GM21717 (cell line): ENCODE measurements at regions not wholly inside any gene's neighbourhood (a gene's known extent, or its start where the extent isn't known, plus 50 kb on each side); places are given as distances from the start of the nearest gene placed in this dataset.

Experiments used
- ATAC-seq: cut with Tn5 transposase; IDR thresholded peaks from one replicate; pipeline ENCODE4 v1.9.1; 2021; ENCODE audit warnings: mild to moderate bottlenecking, moderate library complexity; ENCODE audit not compliant: unreplicated experiment

DNA sequence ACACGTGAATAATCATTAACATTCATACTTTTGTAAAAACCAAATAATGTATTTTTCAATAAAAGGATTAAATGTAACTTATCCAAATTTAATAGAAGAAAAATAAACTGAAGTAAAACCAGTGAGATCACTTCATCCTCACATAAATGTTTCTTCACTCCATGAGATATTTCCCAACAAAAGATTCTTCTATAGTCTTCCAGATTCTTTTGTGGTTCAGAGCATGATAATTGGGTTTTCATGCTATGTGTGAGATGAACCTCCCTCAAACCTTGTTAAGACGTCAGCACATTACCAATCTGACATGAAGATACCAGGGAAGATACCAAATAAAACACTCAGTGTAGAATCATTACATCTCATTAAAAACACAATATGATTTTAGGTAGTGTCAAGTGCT, 62.9 kb upstream of the OXGR1 start:
- no peak for ATAC-seq

DNA sequence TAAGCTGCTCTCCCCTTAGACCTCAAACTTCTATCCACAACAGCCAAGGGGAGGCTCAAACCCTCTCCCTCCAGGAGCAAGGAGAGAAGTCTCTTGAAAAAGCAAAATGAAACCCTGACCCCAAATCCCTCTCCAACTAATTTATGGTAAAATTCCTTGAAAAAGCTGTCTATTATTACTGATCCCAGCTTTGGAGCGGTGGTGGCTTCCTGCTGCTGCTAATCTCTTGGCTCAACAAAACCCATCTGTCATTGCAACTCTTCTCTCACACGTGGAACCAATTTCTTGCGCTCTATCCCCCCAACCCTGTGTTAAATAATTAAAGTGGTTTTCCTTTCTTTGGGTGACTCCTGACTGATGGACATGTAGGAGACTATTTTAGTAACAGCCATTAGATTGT, 64.1 kb upstream of the OXGR1 start:
- ATAC-seq = no peak

DNA sequence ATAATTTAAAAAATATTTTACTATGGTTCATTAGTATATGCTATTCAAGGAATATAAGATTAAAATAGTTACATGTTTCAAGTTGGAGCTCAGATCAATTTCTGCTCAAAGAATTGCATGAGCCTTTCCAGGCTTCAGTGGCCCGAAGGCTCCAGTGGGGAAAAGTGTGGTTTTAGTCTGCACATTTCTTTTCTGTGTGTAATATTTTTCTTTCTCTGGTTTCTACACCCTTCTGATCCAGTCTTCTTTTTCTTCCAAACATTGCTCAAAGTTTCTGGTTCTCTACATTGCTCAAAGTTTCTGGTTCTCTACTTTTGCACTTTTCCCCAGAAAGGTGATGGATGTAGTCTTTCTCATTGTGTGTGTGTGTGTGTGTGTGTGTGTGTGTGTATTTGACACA, 64.7 kb upstream of the OXGR1 start:
- no peak for ATAC-seq

DNA sequence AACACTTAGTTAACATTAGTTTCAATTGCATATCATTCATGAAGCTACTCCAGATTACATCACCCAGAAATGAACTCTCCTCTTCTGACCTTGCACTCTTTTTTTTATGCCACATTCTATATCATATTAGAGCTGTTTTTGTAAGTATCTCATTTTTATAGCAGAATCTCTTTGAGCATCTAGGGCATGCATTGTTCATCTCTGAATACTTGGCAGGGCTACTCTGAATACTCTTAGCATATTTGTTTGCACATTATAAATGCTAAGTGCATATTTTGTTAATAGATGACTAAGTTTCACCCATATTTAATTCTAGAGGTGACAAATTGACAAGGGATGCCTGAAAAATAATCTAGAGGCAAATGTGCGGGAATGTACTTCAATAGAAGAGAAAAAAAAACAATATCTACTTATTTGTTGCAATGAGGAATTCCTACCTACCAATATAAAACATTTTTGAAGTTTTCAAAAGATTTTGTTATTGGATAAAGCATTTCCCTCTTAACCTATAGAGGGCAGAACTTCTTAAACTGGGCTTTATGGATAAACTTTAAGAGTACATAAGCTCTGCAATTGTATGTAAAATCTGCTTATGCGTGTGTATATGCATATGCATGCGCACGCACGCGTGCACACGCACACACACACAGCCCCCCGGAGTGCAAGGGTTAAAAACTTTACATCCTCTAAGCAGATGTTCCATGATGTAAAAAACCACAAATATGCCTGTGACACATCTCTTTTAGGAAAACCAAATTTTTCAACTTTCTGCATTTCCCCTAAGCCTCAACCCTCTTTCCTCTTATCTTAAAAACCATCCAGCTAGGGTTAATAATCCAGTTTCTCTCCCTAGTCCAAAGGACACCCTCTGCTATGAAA, 73.0 kb upstream of the OXGR1 start:
- ATAC-seq = no peak

DNA sequence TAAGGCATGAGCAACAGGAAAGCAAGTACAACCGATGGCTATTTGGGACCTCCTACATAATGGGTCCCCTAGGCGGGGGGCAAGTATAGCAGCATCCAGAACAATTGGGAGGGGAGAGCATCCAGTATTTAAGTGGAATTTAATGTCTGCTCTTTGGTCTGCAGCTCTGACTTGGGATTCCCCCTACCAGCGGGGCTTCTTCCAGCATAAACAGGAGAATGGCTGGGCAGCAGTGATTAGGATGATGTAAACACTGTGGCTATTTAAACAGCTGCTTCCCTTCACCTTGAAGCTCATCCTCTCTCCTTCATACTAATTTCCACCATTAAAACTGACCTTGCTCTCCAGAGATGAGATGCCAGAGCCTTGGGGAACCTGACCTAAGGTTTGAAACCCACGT, 73.9 kb upstream of the OXGR1 start:
- ATAC-seq = no peak

DNA sequence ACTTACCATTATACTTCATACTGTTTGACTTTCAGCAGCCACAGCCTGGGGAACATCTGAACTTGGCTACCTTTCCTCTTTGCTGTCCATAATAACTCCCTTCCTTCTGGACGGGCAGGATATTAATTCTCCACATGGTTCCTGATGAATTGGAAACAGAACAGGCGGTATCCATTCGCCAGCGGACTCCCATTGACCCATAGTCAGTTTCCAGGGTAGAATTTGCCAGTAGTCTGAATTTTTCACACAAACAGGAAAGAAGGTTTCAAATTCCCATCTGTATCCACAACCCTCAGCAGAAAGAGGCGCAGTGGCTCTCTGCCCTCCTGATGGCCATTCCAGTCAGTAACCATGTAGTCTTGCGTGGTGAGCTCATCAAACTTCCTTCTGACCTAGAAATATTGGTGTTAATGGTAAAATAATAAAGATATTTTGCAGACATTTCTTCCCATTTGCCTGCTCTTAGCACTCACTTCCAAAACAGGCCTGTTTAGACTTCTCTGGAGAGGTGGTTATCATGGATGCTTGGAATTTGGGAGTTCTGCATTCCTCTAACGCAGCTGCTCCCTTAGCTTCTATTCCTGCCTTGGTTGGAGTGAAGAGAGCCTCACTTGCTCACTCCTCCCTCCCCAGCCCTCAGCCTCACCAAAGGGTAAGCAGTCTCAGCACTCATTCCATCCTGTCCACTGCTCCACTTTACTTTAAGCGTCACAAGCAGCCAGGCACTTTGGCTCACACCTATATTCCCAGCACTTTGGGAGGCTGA, 75.0 kb upstream of the OXGR1 start:
- no peak for ATAC-seq

DNA sequence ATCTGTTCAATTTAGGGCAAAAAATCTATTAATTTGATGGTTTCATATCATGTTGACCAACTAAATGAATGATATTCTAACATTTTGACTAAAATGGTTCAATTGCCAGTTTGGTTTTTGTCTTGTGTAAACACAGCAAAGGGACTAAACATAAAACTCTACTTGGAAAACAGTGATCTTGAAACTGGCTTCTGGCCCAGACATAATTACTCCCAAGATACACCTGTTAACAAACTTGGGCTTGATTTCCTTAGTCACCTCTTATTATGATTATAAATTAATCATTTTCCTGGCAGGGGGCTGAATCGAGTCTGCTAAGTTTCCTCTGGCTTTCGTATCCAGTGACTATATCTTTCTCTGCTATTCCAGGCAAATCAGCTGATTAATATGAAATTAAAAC, 78.0 kb upstream of the OXGR1 start:
- no peak for ATAC-seq

DNA sequence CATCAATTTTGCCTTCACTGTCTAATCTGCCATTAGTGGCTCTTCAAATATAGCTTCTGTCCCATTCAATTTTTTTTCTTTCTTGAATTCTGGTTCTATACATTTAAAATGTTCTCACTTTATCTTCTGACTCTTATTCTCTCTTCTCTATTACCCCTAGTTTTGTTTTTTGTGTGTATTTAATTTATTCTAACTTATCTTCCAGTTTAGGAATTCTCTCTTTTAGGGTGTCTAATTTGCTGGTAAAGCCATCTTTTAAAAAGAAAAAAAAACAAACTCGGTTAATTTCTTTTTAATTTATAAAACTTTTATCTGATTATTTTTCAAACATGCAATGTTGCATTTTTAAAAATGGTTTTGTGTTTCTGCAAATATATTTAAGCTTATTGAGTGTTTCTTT, 80.3 kb upstream of the OXGR1 start:
- no peak for ATAC-seq

DNA sequence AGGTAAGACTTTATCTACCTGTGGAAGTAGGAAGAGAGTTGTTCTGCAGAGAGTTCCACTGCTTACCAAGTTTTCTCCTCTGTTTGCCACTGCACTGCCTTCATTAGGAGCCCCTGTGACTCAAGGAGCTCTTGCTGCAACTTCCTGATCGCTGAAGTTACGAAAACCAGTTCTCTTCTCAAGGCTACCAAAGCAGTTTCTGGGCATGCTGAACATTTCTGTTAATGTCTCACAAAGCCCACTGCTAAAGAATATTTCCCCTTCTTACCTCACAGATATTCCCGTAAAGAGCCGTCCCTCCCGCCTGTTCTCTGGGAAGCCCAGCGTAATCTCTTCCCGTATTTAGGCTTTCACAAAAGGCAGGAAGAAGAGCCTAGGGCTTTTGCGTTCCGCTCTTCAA, 82.6 kb upstream of the OXGR1 start:
- no peak for ATAC-seq

DNA sequence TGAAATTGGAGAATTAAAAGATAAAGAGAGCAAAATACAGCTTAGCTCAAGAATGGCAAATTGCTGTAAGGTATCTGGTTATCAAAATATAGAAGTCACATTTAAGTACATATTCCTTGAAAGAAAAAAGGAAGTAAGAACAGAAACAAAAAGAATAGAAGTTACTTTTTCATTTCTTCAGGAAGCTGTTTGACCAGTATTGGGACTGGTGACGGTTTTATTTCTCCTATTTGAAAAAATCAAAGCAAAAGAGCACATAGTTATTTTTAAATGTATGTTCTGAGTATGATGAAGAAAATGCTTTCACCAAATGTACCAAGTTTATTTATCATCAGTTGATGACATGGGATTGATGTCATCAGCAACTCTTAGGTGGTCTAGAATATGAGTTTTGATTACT, 83.1 kb upstream of the OXGR1 start:
- ATAC-seq = no peak

DNA sequence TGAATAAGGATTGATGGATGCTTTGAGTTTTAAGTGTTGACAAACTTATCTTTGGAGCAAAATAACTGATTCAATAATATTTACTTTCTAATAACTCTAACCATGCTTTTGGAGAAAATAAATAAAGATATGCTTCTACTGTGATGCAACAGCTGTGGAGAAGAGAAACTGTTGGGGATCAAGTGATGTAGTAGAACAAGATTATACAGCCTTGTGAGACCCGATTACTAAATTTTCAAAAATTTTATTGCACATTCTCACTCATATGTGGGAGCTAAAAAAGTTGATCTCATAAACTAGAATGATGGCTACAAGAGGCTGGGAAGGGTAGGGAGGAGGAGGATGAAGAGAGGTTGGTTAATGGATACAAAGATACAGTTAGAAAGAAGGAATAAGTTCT, 85.5 kb upstream of the OXGR1 start:
- no peak for ATAC-seq

DNA sequence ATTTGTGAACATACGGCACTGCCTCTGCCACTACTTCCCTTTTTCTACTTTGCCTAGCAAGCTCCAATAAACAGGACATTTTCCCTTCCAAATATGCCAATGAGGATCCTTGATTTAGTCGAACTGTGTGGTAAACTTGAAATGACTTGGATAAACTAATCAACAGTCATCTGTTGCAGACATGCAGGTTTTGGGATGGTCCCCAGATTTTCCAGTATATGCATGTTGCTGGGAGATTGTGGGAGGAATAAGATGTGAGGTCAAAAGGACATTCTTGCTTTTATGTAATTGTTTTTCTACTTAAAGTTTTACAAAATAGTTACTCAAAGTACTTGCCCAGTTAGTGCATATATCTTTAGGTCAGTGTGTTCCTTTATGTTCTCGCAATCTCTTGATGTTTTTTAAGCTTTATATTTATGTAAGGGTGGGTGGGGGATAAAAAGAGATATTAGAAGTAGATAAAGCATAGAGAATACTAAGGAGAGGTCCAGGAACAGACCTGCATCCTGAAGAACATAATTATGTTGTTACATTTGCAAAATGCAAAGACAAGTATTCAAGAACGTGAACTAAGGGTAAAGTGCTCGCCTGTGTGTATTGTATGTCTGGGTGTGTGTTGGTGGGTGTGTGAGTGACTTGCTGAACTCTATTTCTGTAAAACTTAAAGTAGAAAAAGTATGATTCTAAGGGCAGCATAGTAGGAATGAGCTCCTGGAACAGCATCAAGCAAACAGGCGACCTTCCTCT, 88.4 kb upstream of the OXGR1 start:
- no peak for ATAC-seq

DNA sequence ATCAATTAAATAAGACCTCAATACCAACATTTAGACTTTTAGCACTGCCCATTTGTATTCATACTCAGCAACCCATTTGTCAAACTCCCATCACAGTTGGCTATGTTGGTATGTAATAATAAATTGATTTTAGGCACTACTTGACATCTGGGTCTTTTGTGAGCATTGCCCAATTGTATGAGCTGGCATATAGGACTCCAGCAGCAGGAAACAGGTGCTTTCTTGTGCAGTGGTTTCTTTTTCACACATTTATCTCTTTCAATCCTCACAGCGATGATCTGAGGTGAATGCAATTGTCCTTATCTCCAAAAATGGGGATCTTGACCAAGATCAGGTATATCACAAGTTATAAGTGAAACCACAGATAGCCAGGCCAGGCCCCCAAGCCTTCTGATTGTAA, 96.9 kb upstream of the OXGR1 start:
- no peak for ATAC-seq

DNA sequence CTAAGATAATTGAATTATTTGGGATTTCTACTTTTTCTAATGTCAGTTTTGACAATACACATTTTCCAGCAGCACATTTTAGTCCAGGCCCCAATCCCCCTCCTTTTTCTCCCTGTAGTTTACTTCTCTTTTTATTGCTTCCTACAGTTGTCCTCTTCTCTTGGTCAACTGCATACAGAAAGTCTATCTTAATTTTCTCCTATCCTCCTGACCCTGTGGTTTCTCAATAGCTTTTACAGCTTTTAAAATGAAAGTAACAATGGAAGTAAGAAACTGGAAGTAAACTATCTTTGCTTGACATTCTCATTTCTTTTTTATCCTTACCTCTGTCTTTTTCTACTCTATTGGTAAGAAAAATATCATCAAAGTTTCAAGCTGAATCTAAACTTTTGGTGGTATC, 106.5 kb upstream of the OXGR1 start:
- no peak for ATAC-seq

DNA sequence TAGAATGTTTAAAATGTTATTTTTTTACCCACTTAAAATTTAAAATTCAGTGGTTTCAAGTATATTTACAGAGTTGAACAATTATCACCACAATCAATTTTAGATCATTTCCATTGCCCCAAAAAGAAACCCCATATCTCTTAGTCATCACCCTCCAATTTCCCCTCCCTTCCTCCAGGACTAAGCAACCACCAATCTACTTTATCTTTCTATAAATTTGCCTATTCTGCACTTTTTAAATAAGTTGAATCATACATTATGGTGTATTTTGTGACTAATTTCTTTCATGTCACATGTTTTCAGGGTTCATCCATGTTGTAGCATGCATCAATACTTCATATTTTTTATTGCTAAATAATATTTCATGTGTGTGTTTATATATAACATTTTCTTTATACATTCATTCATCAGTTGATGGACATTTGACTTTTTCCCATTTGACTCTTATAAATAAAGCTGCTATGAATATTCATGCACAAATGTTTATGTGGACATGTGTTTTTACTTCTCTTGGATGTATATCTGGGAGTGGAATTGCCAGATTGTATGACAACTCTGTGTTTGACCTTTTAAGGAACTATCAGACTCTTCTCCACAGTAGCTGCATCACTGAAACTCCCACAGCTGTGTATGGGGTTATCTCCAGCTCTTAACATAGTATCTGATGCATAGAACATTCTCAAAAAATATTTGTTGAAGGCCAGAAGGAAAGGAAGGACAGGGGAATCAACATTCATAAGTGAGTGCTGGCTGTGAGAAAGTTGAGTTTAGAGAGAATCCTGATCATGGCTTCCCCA, 107.8 kb upstream of the OXGR1 start:
- ATAC-seq = no peak

DNA sequence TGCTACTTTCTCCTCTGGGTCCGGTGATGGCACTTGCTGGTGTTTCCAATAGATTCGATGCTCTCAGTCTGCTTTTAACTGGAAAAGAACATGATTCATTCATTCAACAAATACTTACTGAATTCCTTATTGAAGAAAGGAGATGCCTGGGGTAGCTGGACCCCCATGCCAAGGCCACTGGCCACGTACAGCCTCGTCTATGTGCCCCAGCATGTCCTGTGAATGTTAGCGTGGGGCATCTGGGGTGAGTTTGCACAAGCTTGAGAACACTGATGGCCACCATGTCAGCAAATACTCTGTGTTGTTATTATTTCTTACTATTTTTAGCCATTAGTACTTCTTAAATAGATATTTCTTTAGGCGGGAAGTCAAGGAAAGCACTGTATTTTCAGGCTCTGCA, 112.0 kb upstream of the OXGR1 start:
- no peak for ATAC-seq

DNA sequence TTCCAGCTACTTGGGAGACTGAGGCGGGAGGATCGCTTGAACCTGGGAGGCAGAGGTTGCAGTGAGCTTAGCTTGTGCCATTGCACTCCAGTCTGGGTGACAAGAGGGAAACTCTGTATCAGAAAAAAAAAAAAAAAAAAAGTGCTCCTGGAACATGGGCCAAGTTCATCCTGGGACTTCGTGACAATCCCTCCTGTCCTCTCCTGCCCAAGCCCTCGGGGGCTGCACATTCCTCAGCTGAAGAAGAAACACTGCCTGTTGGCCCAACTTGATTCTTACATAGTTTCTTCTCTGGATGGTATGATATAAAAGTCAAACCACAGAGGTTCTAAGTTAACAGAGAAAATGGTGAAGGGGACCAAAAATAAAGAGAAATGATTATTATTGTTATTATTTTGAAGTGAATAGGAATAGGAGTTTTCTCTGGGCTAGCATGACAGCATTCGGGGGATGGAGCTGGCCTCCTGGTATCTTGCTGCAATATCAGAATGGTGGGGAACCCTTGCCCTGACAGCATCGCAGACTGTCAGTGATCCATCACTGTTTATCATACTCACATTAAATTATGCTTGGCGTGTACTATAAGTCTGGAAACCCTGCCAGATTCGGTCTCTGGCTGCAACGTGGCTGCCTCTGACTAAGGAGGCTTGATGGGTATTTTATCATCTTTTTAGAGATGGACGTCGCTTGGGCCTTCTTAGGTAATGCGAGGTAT, 113.7 kb upstream of the OXGR1 start:
- no peak for ATAC-seq

DNA sequence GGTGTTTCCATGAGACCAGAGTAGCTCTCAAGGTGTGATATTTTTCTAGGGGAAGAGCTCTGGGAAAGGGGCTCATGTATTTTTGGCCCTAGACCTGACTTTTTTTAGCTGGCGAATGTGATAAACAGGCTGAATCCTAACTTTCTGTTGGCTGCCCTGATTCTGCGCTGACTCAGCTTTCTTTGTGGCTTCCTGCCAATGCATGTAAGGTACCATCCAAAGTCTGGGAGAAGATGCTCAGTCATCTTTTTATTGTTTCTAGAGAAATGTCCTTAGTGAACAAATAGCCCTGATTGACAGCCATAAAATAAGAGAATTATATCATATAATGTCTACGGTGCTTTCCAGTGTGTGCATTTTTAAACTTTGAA, 113.6 kb upstream of the MBNL2 start:
- ATAC-seq = no peak

DNA sequence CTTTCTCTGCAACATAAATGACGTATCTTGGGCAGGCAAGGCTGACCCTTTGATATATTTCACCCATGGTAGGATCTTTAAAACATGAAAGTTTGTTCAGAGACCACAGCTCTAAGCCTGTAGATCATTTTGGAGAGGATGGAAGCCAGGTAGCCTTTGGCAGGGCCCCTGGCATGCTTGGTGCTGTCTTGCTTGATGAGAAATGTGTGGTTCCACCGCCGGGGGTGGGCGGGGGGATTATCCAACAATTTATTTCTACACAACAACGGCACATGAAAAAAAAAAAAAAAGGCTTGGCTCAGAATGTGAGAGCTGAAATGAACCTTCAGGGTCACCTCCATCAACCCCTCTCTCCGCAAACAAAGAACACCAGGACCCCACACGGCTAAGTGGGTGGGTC, 112.9 kb upstream of the MBNL2 start:
- ATAC-seq = no peak

DNA sequence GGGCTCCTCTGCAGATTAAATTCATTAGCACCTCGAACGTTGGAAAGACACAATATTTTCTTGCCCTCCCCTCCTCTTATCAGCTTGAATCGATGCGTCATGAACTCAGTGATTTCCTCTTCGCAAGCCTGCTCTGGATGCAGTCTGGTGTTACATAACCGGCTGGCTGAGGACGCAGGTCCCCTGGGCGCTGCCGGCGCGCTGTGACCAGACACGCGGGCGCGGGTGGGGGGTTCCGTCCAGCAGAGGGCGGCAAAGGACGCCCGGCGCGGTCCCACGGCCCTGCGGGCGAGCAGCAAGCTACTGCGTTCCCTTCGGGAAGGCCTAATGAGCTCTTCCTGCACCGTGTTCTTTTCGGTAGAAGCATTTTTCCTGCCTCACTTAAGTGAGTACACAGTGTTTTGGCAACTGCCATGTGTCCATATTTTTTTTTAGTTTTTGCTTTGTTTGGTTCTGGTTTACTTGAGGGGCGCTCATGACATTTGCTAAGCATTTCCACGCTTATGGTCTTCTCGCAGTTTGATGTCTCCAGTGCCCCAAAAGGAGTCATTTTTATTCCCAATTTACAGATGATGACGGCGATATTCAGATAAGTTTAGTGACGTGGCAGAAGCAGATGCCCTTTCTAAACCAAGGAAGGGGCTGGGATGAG, 112.2 kb upstream of the MBNL2 start:
- peak; percentile 89 for ATAC-seq
